ENCODE measurements at regions not wholly inside any gene's neighbourhood (a gene's known extent, or its start where the extent isn't known, plus 50 kb on each side); places are given as distances from the start of the nearest gene placed in this dataset.
A peak's percentile ranks its signal among the peaks of the same experiment; 100 is the strongest.

- DNase-seq, result peak; percentile 72
Measured at GRCh38 chr4:126051689-126052424, 737.1 kb downstream of the FAT4 start.

GRCh38 chr4:126056116-126056650 lies 741.4 kb downstream of the FAT4 start:
- DNase-seq, result no peak

- no peak for DNase-seq
Measured at GRCh38 chr4:126057371-126057770, 742.6 kb downstream of the FAT4 start.

- no peak for DNase-seq
Measured at GRCh38 chr4:126058596-126058995, 743.8 kb downstream of the FAT4 start.

GRCh38 chr4:126061655-126062054 lies 746.9 kb downstream of the FAT4 start:
- DNase-seq, result no peak

GRCh38 chr4:126065016-126065415 lies 750.3 kb downstream of the FAT4 start:
- no peak for DNase-seq

- DNase-seq, result peak; percentile 73
Measured at GRCh38 chr4:126071346-126072333, 756.9 kb downstream of the FAT4 start.

GRCh38 chr4:126081336-126081735 lies 766.6 kb downstream of the FAT4 start:
- DNase-seq, result peak; percentile 11

- no peak for DNase-seq
Measured at GRCh38 chr4:126086041-126086440, 771.3 kb downstream of the FAT4 start.

GRCh38 chr4:126087101-126087500 lies 772.3 kb downstream of the FAT4 start:
- no peak for DNase-seq

- no peak for DNase-seq
Measured at GRCh38 chr4:126097155-126097799, 782.5 kb downstream of the FAT4 start.

GRCh38 chr4:126106658-126107057 lies 791.9 kb downstream of the FAT4 start:
- DNase-seq, result no peak

- no peak for DNase-seq
Measured at GRCh38 chr4:126109836-126110235, 795.1 kb downstream of the FAT4 start.

GRCh38 chr4:126113058-126113457 lies 798.3 kb downstream of the FAT4 start:
- no peak for DNase-seq

- DNase-seq, result peak; percentile 53
Measured at GRCh38 chr4:126123611-126124325, 809.0 kb downstream of the FAT4 start.

- DNase-seq, result peak; percentile 9
Measured at GRCh38 chr4:126124818-126125217, 810.1 kb downstream of the FAT4 start.

- DNase-seq, result peak; percentile 47
Measured at GRCh38 chr4:126130215-126130614, 815.5 kb downstream of the FAT4 start.

- DNase-seq, result no peak
Measured at GRCh38 chr4:126136922-126137781, 822.4 kb downstream of the FAT4 start.

GRCh38 chr4:126137782-126138170 lies 823.0 kb downstream of the FAT4 start:
- DNase-seq, result peak; percentile 12

- DNase-seq, result peak; percentile 28
Measured at GRCh38 chr4:126144543-126145237, 829.9 kb downstream of the FAT4 start.

All from fibroblast of skin of back (primary cell).